GM18519 (cell line): ENCODE measurements at regions not wholly inside any gene's neighbourhood (a gene's known extent, or its start where the extent isn't known, plus 50 kb on each side); places are given as distances from the start of the nearest gene placed in this dataset.
"Not testable (repeated sequence)": the region's sequence is repeated elsewhere in the genome, so short reads cannot be mapped to it uniquely, and the experiment has no call there.

Experiments used
- ATAC-seq: cut with Tn5 transposase; IDR thresholded peaks from one replicate; pipeline ENCODE4 v1.9.1; 2021; ENCODE audit warnings: mild to moderate bottlenecking, moderate library complexity; ENCODE audit not compliant: unreplicated experiment, low FRiP score

DNA sequence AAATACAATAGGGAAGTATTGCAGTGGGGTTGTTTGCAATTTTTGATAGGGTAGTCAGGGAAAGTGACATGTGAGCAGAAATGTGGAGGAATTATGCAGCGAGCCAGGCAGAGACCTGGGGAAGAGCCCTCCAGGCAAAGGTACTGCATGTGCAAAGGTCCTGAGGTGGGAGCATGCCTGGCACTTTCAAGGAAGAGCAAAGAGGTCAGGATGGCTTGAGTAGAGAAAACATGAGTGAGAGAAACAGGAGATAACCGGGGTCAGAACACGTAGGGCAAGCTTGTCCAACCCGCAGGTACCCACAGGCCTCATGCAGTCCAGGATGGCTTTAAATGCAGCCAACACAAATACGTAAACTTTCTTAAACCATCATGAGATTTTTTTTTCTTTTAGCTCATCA lies 71.0 kb downstream of the COQ2 start:
- no peak for ATAC-seq

DNA sequence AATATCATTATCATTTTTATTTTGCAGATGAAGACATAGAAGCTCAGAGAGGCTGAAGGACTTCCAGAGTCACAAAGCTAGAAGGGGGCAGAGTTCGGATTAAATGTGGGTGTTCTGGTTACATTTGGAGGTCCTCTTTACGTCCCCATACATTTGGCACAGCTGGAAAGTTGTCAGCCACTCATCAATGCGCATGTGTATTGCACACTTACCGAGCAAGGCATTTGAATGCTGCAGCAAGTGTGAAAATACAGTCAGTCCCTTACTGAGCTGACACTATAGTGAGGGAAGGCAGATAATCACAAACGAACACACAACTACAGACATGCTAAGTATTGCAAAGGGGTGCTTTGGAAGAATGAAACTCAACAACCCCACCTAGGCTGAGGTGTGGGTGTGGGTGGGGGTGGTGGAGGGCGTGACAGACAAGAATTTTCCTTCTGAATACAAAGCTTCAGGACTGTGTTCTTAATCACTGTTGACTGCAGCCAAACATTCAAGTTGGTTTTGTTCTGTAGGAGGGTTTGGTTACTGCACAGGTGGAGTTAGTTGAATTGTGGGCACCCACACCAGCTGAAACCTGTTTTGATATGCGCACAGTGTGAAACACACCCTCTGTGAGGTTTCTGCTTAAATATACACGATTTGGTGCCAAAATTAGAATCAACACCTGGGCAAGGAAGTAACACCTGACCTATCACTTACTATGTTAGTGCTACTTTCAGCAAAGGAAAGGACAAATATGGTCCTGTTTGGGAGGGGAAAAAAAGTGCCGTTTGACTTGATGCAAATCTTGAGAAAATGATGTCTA lies 72.4 kb downstream of the COQ2 start:
- ATAC-seq: peak; percentile 80

DNA sequence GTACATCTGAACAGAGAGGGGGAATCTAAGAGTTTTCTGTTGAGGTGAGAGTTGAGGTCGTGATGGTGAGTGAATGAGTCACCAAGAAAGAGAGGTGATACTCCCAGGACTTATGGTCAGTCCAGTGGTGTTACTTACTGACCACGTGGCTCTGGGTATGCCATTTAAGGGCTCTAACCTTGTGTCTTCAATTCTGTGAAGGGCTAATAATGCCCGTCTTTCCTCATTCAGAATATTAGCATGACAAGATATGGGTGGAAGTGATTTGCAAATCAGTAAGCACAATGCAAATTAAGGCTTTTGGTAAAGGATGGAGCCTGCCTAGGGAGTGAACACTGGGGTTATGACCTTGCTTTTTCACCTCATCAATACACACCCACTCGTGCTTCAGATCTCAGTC lies 75.2 kb downstream of the COQ2 start:
- no peak for ATAC-seq

DNA sequence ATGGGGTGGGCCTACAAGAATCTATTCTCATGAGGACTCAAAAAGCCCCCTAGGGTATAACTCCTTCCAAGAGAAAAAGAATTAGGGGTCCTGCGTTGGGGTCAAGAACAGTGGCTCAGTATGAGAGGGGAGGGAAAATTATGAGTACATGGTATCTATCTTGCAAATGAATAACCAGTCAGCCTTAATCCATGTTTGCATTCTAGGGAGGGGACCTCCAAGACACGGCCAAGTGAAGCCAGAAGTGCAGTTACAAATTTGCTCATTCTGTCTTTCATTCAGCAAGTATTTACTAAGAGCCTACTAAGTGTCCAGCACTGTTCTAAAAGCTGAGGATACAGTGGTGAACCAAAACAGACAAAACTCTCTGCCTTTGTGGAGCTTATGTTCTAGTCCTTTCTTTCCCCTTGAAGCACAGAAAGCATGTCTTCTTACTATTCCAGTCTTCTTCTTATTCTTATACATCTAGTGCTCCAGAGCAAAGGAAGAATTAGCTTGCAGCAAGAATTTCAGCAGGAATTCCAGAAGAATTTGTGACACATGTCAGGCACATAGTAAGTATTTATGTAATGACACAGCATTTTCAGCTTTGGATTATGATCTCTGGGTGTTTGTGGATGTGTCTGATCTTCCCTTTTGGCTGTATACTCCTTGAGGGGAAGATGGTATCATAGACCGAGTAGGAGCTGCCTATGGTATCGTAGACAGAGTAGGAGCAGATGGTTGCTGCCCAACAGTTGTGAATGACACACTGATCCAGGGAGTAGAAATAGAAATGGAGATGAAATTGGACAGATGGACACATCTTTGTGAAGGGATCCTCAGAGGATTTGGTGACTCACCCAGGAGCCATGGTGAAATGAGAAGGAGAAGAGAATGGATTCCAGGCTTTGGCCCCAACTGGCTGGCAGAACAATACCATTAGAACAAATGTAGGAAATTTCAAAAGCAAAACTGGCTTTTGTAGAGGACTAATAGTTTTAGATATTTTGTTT lies 75.9 kb downstream of the COQ2 start:
- no peak for ATAC-seq

DNA sequence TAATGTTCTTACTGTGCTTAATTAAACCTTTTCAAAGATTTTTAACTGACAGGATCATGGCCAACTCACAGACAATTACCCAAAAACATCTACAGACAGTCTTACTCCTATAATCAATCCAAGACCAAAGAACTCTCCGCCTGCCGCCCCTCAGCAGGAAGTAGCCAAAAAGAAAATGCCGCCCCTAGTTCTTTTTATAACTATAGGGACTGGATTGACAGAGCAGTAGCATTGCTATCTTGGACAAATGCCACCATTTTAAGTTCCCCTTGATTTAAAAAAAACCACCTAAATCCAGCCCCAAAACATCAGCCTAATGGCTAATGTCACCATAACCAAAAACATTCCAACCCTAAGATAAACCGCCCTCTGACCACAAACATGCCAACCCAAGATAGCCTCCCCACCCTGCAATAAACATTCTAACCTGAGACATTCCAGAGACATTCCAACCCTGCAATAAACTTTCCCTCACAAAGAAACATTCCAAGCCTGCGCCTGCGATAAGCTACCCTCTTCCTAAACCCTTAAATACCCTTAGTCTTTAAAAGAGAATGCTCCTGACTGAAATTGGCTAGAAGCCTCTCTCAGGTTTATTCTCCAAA lies 77.0 kb downstream of the COQ2 start:
- no peak for ATAC-seq

DNA sequence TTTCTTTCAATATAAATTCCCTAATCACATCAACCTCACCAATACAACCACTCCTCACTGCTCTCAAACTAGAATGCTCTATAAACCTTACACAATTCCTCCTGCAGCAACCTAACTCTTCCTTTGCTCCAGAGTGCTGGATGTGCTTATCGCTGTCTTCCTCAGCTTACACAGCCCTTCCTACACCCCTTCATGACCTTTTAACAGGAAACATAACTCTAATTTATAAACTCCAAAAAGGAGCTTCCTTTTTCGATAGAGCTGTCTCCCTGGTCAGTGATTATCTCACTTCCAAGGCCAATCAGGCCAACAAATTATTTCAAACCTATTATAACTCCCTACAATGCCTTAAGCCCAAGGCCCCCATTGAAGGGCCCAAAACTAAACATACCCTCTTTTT lies 78.8 kb downstream of the COQ2 start:
- ATAC-seq: no peak

DNA sequence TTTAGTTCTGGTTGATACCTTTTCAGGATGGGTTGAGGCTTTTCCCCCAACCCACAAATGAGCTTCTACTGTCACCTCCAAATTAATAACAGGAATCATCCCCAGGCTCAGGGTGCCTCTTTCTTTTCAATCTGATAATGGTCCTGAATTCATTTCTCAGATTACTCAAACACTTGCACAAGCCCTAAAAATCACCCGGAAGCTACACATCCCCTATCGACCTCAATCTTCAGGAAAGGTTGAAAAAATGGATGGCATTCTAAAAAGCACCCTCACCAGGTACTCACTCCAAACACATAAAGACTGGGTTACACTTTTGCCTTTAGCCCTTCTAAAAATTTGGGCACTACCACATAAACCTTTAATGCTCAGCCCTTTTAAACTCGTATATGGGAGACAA lies 79.9 kb downstream of the COQ2 start:
- ATAC-seq: no peak

DNA sequence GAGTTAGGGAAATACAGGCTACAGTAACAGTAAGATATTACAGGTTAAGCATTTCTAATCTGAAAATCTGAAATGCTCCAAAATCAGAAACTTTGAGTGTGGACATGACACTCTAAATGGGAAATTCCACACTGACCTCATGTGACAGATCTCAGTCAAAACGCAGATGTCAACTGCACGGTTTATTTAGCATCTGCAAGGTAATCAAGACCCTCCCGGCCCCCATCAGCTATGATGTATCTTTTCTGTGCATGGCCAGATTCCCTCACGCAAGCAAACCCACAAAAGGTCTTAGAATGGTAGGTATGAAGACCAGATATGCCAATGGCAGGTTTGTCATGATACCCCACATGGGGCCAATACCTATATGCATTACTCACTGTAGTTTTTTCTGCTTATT lies 82.8 kb downstream of the COQ2 start:
- ATAC-seq: no peak

DNA sequence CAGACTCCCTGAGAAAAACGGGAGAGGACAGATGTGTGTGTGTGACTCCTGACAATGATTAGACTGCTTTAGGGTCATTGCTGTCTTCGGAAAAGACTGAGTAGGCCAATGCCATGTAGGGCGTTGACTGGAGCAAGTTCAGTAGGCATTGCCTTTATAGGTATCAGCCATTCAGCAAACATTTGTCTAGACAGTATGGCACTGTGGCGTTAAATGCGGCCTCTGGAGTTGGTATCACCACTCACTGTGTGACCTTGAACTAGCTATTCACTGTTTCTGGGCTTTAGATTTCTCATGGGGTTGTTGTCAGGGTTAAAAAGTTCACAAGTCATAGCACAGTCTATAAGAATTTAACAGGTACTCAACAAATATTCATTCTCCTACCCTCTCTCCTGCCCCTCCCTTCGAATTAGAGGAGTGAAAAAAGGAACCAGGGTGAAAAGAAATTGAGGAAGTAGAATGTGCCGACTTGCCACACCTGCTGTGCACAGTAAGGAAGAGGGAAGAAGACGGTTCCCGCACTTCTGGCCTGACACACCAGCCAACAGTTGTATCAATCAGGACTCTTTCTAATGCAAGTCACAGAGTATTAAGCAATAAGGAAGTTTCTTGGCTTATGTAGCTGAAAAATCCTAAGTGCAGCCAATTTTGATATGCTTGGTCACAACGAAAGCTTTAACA lies 83.2 kb upstream of the PLAC8 start:
- no peak for ATAC-seq

DNA sequence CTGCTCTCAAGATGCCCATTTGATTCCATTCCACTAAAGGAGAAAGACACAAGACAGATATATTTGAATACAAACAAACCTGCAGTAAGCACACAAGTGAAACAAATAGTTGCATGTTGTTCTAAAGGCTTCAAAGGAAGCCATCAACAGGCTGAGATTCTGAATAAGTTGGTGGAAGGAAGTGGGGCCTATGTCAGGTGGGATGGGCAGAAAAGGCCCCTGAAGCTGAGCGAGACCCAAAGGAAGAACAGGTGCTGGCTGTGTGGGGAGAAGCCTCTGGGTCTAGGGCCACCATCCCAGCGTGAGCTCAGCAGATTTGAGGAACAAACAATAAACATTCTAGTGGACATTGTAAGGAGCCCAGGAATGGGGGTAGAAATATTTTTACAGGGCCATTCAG lies 82.4 kb upstream of the PLAC8 start:
- no peak for ATAC-seq

DNA sequence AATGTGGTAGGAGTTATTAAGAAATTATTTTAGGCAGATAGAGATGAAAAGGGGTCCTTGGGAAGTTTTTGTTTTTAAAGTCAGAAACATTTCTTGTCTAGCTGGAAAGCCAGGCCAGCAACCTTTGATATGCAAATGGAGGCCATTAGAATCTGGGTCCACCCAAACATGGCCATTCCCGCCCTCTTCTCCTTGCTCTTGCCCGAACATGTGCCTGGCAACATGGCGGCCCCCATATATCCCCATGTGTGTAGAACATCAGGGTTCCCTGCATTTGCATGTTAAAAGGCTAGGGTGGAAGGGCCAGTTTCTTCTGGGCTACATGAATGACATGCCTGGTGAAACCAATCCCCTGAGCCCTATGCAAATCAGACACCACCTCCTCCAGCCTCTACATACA lies 80.7 kb upstream of the PLAC8 start:
- no peak for ATAC-seq

DNA sequence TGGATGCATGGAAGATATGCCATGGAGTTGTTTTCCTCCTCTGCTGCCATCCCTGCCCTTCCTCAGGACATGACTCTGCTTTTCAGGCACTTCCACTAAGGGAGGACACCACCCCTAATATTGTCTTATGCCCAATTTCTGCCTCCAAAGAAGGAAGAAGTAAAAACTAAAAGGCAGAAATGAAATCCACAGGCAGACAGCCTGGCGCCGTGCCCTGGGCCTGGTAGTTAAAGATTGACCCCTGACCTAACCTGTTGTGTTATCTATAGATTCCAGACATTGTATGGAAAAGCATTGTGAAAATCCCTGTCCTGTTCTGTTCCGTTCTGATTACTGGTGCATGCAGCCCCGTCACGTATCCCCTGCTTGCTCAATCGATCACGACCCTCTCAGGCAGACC lies 80.1 kb upstream of the PLAC8 start:
- ATAC-seq: not testable (repeated sequence)

DNA sequence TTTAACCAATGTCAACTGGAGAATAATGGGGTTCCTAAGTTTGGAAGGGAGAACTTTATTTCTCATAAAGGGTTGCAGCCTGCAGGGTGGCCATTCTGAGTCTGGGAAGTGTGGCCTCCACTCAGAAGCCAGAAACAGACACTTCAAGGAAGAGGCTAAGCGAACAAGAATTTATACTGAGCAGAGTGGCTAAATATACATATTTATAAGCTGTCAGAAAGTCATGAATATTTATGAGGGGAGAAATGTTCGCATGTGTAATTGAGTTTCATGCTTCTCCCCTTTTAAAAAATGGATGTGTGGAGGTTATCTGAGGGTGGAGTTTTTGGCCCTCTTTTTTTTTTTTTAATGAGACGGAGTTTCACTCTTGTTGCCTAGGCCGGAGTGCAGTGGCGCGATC lies 78.1 kb upstream of the PLAC8 start:
- no peak for ATAC-seq

DNA sequence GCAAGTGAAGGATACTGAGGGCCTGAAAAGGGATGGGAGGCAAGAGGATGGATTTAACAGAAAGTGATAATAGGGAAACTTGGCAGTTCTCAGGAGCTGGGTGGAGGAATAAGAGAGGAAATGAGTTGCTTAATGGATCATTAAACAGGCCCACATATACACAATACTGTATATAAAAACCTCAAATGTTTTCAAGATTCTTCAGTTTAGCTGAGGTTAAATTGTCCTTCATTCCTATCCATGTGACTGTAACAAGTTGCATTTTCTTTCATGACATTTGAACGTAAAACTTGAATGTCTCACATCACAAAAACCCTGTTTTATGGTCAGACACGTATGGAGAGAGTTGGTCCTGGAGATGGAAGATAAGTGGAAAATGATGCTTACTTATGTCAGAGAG lies 76.5 kb upstream of the PLAC8 start:
- ATAC-seq: no peak

DNA sequence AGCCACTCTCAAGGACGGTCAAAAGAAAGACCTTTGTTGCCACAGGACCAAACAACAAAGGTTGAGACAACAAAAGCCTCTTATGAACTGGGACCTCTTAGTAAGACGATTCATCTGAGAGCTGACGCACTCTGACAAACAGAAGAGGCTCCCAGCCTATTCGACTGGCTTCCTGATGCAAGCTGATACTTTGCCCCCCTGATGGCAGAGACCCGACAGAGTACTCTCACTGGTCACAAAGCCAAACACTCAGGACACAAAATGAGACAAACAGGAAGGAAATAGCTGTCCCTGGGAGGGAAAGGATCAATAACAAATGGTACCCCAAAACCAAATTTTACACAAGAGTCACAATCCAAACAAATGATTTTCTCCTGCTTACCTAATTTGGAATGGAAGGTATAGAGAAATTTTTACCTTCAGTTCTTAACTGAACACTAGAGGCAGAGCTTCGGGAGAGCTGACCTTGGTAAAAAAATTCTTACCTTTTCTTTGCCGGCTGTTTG lies 75.2 kb upstream of the PLAC8 start:
- ATAC-seq: no peak

DNA sequence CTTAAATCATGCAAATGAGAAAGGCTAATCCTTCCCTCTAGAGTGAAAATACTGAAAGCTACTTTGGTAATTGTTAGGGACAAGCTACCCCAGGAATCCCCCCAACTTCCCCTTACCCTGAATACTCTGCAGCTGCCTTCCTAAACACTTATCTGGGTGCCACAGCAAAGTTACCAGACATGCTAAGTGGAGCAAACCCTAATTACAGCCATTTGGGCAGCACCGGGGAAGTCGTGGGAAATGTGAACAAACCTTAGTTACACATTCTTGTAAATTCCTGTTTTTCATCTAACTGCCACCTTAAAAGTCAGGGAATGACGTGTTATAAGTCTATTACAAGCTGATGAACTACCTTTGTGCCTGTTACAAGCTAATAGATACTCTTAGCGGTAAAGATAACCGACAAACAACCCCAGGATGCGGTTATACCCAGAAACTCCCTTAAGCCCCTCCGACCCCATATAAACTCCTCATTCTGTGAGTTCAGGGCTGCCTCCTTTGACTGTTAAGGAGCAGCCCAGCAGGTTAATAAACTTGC lies 66.0 kb upstream of the PLAC8 start:
- ATAC-seq: no peak

DNA sequence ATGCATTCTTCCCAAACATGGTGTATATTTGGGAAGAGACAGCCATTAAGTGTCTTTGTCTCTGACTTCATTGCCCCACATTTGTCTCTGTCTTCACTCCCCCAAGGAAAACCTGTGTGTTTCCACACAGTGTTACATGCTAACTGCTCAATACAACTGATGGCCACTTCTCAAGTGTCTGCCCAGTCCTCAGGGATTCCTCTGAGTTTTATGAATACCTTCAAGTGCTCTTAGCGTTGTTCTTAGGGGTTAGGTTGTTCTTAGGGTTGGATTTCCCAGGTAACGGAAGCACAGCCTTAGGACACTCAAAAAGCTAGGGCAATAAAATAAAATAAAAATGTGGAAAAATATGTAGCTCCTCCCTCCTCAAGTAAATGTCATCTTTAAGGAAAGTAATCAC lies 64.7 kb upstream of the PLAC8 start:
- no peak for ATAC-seq

DNA sequence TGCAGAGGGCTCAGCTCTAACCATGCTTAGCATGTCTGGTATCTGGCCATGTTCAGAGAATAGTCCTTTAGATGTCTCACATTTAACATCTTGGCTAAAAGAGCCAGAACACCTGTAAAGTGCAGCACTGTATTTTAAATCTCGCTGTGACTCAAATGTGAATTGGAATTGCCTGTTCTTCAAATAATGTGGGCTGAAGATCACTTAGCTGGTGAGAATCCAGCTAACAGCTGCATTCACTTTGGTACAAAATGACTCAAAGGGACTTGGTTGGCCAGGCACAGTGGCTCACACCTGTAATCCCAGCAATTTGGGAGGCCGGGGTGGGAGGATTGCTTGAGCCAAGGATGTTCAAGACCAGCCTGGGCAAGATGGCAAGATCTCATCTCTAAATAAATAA lies 63.5 kb upstream of the PLAC8 start:
- ATAC-seq: peak; percentile 28

DNA sequence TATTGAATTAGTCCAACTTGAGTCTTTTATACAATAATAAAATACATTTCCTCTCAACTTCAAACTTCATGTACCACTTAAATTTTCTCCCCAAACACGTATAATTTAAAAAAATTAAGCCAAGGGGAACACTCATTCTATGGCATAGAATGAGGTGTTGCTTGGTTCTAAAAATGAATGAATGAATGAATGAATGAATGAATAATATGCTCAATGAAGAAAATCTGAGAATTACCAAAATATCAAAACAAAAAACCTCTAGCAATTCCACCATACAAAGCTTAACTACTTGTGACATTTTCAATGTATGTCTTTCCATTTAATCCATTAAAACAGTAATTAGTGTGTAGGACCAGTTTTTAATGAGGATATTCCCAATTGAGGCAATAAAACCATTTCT lies 62.7 kb upstream of the PLAC8 start:
- no peak for ATAC-seq

DNA sequence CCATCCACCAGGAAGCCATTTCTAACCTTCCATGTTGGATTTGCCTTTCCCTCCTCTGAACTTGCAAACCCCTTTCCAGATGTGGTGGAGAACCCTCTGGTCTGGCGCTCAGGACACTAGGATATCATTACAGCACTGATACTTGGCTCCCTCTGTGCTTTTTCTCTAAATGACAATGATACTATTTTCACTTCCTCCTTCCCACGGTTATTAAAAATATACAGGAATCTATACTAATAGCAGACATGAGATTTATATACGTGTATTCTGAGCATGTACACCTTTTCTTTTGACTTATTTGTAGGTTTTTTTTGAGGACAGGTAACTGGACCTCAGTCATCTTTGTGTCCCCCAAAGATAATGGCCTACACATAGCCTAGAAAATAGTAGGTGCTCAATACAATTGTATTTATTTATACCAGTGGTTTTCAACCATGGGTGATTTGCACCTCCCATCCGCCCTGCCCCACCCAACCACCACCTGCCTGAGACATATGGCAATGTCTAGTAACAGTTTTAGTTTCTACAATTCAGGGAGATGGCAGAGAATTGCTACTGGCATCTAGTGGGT lies 60.4 kb upstream of the PLAC8 start:
- ATAC-seq: peak; percentile 60
